NCI-H2196 treated with DMSO at 0.1 percent for 48 hours (cell line): ENCODE measurements at regions not wholly inside any gene's neighbourhood (a gene's known extent, or its start where the extent isn't known, plus 50 kb on each side); places are given as distances from the start of the nearest gene placed in this dataset.
"Not testable (repeated sequence)": the region's sequence is repeated elsewhere in the genome, so short reads cannot be mapped to it uniquely, and the experiment has no call there.

Experiments used
- DNase-seq: peaks from one replicate; lab custom pipeline; 2025; ENCODE audit not compliant: unreplicated experiment; lab: John Stamatoyannopoulos, UW

DNA sequence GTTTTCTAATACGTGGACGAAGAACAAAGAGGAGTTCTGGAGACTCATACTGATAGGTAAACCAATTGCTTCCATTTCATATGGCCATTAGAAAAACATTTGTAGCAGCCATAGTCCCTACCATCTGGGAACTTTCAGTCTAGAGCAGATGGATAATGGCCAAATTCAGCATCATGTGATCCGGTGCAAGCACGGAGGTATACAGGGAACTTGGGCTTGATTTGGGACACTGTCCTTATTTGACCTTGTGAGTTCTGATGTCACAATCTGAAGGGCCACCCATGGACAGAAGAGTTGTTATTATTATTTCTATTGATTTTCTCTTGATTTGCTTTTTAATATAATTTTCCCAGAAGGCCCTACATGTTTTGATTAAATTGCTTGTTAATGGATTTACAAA, 154.6 kb upstream of the ZNF267 start:
- DNase-seq, result no peak

DNA sequence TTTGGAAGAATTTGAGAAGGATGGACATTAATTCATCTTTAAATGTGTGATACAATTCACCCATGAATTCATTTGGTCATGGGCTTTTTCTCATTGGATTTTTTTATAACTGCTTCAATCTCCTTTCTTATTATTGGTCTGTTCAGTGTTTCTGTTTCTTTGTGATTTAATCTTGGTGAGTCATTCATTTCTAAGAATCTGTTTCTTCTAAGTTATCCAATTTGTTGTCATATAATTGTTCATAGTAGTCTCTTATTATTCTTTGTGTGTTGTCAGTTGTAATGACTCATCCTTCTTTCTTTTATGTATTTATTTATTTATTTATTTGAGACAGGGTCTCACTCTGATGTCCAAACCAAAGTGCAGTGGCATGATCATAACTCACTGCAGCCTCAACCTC, 146.1 kb upstream of the ZNF267 start:
- no peak for DNase-seq

DNA sequence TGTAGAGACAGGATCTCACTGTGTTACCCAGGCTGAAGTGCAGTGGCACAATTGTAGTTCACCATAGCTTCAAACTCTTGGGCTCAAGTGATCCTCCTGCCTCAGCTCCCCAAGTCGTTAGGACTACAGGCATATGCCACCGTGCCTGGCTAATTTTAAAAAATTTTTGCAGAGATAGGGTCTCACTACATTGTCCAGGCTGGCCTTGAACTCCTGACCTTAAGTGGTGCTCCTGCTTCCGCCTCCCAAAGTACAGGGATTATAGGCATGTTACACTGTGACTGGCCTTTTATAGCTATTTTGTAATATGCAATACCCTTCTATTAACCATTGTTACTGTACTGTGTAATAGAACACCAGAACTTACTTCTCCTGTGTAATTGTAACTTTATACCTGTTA, 139.3 kb upstream of the ZNF267 start:
- DNase-seq, result no peak

GRCh38 chr16:31745098-31745497, 128.5 kb upstream of the ZNF267 start:
- not testable (repeated sequence) for DNase-seq

DNA sequence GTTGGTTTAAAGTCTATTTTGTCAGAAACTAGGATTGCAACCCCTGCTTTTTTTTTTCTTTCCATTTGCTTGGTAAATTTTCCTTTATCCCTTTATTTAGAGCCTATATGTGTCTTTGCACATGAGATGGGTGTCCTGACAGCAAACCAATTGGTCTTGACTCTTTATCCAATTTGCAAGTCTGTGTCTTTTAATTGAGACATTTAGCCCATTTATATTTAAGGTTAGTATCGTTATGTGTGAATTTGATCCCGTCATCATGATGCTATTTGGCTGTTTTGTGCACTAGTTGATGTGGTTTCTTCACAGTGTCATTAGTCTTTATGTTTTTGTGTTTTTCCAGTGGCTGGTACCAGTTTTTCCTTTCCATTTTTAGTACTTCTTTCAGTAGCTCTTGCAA, 127.7 kb upstream of the ZNF267 start:
- DNase-seq, result no peak

DNA sequence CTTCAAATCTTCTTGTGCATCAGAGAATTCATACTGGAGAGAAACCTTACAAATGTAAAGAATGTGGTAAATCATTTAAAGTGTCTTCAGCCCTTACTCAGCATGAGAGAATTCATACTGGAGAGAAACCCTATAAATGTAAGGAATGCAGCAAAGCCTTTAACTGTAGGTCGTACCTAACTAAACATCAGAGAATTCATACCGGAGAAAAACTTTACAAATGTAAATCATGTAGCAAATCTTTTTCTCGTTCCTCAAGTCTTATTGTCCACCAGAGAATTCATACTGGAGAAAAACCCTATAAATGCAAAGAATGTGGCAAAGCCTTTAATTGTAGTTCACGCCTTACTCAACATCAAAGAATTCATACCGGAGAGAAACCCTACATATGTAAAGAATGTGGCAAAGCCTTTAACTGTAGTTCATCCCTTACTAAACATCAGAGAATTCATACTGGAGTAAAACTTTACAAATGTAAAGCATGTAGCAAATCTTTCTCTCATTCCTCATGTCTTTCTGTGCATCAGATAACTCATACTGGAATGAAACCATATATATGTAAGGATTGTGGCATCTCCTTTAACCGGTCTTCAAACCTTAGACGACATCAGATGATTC, 118.5 kb upstream of the ZNF267 start:
- no peak for DNase-seq

DNA sequence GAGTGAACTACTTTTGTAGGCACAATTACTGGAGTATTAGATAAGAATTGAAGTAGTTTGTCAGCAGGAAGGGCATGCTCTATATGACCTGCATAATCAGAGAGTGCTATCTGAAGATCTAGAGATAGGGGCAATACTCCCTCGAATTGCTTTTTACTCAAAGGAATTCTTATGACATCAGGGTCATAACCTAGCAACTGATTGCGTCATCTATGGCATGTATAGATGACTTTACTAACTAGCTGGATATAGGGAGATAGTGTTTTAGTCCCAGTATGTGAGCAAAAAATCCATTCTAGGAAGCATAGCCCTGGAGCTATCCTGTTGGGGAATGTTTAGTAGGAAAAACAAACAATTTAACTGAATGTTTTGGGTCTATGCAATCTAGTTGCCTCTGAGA, 109.5 kb upstream of the ZNF267 start:
- no peak for DNase-seq

GRCh38 chr16:31767267-31767666, 106.3 kb upstream of the ZNF267 start:
- no peak for DNase-seq

- DNase-seq, result no peak
Observed at GRCh38 chr16:31780342-31780741, 93.3 kb upstream of the ZNF267 start.

DNA sequence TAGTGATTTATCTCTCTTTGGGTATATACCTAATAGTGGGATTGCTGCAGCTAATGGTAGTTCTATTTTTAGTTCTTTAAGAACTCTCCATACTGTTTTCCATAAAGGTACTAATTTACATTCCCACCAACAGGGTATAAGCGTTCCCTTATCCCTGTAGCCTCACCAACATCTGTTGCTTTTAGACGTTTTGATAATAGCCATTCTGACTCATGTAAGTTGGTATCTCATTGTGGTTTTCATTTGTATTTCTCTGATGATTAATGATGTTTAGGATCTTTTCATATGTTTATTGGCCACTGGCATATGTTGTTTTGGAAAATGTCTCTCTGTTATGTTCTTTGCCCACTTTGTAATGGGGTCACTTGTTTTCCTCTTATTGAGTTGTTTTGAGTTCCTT, 88.5 kb upstream of the ZNF267 start:
- no peak for DNase-seq

GRCh38 chr16:31807086-31807485, 66.5 kb upstream of the ZNF267 start:
- DNase-seq, result no peak

DNA sequence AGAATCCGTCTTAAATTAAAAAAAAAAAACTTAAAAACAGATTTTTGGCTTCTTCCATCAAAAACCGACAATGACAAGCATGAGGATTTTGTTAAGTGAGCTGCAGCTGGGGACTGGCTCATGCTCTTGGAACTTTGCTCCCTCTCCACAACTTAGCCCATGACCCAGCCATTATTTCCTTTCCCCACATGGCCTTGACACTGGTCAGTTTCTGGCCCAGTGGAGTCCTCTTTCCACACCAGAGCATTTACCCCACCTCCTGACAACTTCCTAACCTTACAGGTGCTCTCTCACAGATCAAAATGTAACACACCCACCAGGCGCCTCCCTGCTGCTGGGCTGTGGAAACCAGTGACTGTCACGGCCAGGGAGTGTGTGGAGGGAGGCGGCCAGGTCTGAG, 62.7 kb upstream of the ZNF267 start:
- DNase-seq, result no peak

DNA sequence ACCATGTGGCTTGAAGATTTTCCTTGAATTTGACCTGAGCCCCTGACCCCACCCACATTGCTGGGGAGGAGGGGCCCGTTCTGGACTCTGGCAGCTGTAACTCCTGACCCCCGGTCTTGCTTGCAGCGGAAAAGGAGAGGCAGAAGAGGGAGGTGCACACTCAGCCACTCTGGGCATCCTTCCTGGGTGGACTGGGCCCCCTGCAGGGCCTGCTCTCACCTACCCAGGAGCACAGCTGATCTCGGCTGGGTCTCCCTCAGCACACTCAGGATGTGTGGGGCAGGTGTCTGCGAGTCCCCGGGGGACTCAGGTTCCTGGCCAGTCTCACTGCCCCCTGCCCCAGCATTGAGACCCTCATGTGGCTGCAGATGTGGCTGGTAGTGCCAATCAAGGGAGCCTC, 57.5 kb upstream of the ZNF267 start:
- DNase-seq, result not testable (repeated sequence)

- no peak for DNase-seq
Observed at GRCh38 chr16:31819386-31819785, 54.2 kb upstream of the ZNF267 start.

DNA sequence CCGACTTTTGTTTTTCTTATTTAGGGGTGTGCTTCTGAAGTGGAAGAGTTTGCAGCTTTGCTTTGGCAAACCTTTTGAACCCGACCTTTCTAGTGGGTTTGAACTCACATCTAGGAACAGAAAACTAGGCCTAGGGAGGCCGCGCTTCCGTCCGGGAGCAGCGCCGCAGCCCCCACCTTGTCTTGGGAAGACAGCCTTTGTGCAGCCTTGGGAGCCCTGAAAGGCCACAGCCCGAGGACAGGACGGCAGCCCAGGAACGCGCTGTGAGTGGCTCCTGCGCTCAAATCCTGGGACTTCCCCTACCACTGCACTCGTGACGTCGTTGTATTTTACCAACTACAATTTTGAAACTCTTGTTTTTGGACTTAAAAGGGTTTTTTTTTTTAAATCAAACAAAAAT, 53.7 kb upstream of the ZNF267 start:
- DNase-seq, result no peak
